HG03095 (cell line): ENCODE measurements at regions not wholly inside any gene's neighbourhood (a gene's known extent, or its start where the extent isn't known, plus 50 kb on each side); places are given as distances from the start of the nearest gene placed in this dataset.

Experiments
- ATAC-seq: cut with Tn5 transposase; IDR thresholded peaks from one replicate; pipeline ENCODE4 v1.9.1; 2021; ENCODE audit warnings: moderate library complexity; ENCODE audit not compliant: unreplicated experiment

DNA sequence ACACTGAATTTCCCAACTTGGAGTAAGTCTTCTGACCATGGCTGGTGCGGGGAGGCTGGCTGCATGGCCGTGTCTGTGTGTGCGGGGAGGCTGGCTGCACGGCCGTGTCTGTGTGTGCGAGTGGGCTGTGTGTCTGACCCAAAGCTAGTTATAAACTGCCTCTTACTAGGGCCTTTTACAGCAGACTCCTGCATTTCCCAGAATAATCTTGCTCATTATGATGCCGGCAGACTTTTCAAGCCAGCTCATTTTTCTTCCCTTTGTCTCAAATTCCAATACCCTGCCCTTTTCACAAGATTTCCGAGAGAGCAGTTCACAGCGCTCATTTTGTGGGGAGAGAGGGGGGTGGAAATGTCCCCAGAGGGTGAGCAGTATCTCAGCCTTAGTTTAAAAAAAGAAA, 470.7 kb upstream of the BRINP1 start:
- no peak for ATAC-seq

- ATAC-seq, result no peak
Measured at GRCh38 chr9:119838210-119838609, 469.0 kb upstream of the BRINP1 start.

GRCh38 chr9:119836036-119836435, 466.8 kb upstream of the BRINP1 start:
- ATAC-seq, result no peak

DNA sequence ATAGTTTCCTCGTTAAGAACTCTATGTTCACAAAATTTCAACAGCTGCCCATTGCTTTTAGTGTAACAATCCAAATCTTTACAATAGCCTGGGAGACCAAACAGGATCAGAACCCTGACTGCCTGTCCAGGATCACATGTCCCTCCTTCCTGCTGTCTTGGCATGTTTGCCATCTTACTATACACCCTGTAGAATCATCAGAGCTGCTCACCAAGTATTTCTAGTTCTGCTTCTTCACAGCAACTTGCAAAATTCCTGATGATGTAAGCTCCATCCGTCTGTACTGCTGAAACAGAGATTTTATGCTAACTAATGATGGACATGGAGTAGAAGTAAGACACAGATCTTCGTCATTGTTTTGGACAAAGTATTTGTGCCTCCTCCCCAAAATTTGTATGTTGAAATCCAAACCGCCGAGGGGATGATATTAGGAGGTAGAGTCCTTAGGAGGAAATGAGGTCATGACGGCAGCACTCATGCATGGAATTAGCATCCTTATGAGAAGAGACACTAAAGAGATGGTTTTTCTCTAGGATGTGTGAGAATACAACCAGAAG, 464.9 kb upstream of the BRINP1 start:
- no peak for ATAC-seq

GRCh38 chr9:119831309-119831708, 462.1 kb upstream of the BRINP1 start:
- ATAC-seq, result no peak

DNA sequence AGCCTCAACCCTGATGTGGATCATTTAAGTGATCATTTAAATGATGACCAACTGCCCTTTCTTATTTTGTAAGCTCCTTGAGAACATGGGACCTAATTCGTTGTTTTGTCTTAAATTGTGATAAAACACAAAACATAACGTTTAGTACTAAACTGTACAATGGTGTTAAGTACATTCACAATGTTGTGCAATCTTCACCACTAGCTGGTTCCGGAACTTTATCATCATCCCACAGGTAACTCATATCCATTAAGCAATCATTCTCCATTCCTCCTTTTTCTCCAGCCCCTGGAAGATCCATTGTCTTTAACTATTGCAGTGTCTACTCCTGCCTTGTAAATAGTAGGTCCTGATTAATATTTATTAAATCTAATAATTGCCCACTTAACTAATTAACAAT, 460.5 kb upstream of the BRINP1 start:
- no peak for ATAC-seq

DNA sequence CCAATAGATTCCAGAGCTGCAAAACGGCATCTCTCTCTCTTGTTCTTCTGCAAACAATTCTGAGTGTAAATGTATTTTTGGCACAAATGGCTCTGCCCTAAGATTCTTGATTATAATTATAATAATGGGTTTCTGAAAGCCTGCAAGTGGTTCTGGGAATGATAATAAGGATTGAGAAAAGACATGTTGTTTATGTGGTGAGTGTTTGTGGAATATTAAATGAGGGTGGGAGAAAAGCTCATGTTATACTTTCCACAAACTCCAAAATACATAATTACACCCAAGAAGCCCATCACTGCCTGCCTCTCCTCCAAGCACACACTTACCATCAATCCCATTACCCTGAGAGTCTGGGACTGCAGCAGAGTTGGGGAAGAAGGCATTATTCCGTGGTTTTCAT, 460.0 kb upstream of the BRINP1 start:
- no peak for ATAC-seq

- no peak for ATAC-seq
Measured at GRCh38 chr9:119827526-119827925, 458.3 kb upstream of the BRINP1 start.

DNA sequence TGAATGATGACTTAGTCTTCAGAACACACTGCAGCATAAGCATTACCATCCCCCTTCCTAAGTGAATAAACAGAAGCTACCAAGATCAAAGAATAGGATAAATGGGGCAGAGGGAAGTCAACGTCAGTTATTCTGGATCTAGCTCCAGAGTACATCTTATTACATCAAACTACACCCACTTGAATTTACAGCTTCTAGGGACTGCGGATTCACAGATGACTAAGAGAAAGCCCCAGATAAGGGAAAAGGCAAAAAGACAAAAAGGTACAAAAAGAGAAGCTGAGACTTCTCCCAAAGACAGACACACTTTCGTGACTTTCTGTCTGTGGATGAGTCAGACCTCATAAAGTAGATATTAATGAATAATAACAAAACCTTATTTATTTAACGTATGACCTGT, 457.9 kb upstream of the BRINP1 start:
- no peak for ATAC-seq

DNA sequence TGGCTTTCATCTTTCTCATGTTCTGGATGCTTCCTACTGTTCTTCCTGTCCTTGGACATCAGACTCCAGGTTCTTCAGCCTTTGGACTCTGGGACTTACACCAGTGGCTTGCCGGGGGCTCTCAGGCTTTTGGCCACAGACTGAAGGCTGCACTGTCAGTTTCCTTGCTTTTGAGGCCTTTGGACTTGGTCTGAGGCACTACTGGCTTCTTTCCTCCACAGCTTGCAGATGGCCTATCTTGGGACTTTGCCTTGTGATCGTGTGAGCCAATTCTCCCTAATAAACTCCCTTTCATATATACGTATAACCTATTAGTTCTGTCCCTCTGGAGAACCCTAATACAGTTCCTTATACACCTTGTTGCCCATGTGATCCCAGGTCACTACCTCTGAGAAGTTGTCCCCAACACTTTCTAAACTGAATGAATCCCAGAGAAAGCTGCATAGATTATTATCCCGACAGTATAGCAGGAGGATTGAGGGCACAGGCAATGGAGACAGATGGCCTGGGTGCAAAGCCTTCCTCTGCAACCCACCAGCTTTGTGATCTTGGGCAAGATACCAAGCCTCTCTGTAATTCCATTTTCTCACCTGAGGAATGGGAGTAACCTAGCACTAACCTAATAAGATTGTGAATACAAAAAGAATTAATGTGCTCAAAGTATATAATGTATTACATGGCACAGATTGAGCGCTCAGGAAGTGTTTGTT, 449.6 kb upstream of the BRINP1 start:
- no peak for ATAC-seq

GRCh38 chr9:119810645-119811429, 441.6 kb upstream of the BRINP1 start:
- ATAC-seq, result no peak

- no peak for ATAC-seq
Measured at GRCh38 chr9:119803679-119804078, 434.4 kb upstream of the BRINP1 start.

DNA sequence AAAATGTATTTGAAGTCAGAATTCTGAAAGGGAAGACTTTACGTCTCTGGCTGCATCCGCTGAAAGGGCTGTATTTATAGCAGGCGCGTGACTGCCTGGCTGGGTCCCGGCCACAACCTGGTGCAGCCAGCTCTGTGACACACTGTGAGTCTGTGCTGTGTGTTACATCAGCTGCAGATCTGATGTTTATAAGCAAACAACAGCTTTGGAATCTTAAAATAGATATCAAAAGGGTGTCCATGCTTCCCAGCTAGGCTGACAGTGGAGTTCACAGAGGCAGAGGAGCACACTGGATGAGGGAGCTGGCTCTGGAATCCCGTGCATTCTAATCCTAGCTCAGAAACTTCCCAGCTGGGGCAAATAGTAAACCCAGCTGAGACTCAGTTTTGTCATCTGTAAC, 433.4 kb upstream of the BRINP1 start:
- ATAC-seq, result no peak

GRCh38 chr9:119802133-119802532, 432.9 kb upstream of the BRINP1 start:
- no peak for ATAC-seq

GRCh38 chr9:119801311-119801710, 432.1 kb upstream of the BRINP1 start:
- ATAC-seq, result no peak

GRCh38 chr9:119795395-119795794, 426.2 kb upstream of the BRINP1 start:
- no peak for ATAC-seq

DNA sequence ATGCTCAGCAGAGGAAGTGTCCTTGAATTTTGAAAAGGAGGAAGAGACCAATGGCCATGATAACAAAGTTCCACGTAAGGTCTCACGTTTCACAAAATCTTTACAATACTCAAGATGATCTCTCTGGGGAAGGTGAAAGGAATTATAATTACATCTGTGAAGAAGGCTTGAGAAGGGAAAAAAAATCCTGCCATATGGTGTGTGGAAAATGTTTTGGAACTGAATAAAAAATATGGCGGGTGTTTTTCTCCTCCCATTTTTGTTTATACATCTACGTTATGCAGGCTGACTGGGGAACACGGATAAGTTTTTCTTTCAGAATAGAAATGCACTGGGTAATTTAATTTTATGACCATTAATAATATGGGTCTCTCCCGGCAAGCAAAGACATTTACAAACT, 425.6 kb upstream of the BRINP1 start:
- ATAC-seq, result no peak

DNA sequence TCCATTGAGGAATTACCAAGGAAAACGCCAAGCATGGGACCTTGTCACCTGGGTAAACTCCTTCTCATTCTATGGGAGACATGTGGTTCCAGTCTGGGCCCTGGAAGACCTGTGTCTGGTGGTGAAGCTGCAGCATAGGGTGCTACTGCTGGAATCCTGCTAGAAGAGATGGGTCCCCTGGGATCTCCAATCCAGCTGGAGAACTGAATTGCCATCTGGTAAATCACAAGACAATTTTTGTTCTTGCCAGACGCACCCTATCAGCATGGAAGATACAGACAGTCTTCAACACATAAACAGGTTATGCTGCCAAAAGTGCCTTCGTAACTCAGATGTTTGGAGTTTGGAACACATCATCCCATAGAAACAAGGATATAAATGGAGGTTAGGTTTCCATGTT, 424.0 kb upstream of the BRINP1 start:
- ATAC-seq, result no peak

DNA sequence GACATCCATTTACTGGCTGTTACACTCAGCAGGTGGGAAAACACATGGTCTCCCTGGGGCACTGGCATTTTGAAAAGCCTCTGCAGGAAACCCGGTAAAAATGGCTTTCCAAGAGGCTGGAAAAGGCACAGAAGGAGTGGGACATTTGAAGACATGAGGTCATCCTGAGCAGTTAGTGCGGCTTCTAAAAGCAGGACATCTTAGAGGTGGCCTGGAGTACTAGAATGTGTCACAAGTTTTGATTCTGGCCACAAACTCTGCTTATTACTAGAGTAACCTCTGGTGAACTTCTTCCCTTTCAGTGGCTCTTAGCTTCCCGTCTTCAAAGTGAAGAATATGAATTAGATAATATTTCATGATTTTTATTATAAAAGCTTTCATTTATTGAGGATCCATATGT, 423.0 kb upstream of the BRINP1 start:
- ATAC-seq, result peak; percentile 76

DNA sequence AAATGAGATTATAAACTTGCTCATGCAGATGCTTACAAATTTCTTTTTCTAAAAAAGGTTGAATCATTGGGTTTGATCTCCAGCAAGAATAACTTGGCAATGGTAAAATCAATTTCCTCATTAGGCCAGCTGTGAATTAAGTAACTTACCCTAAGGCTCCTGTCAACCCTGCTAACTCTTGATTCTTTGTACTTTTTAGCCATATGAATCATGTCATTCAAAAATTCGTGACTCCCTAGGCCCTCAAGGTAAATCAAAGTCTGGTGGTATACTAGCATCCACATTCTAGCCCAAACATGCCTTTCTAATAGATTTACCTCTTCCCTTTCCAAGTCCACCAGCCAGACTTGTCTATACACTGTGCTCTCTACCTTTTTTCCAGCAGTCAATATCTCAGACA, 420.8 kb upstream of the BRINP1 start:
- no peak for ATAC-seq

GRCh38 chr9:119788921-119789320, 419.7 kb upstream of the BRINP1 start:
- ATAC-seq, result no peak

- ATAC-seq, result no peak
Measured at GRCh38 chr9:119781886-119782285, 412.7 kb upstream of the BRINP1 start.
